GM21737 (cell line): ENCODE measurements at regions not wholly inside any gene's neighbourhood (a gene's known extent, or its start where the extent isn't known, plus 50 kb on each side); places are given as distances from the start of the nearest gene placed in this dataset.
"Not testable (repeated sequence)": the region's sequence is repeated elsewhere in the genome, so short reads cannot be mapped to it uniquely, and the experiment has no call there.

Source experiments
- ATAC-seq: cut with Tn5 transposase; IDR thresholded peaks from one replicate; pipeline ENCODE4 v1.9.1; 2021; ENCODE audit warnings: mild to moderate bottlenecking, moderate library complexity; ENCODE audit not compliant: unreplicated experiment

GRCh38 chr6:4341078-4341797 lies 205.9 kb upstream of the ECI2 start:
- ATAC-seq, result no peak

- no peak for ATAC-seq
Measured at GRCh38 chr6:4340544-4340943, 205.2 kb upstream of the ECI2 start.

GRCh38 chr6:4338884-4339283 lies 203.5 kb upstream of the ECI2 start:
- ATAC-seq, result no peak

- no peak for ATAC-seq
Measured at GRCh38 chr6:4336778-4337442, 201.5 kb upstream of the ECI2 start.

GRCh38 chr6:4336084-4336483 lies 200.7 kb upstream of the ECI2 start:
- no peak for ATAC-seq

DNA sequence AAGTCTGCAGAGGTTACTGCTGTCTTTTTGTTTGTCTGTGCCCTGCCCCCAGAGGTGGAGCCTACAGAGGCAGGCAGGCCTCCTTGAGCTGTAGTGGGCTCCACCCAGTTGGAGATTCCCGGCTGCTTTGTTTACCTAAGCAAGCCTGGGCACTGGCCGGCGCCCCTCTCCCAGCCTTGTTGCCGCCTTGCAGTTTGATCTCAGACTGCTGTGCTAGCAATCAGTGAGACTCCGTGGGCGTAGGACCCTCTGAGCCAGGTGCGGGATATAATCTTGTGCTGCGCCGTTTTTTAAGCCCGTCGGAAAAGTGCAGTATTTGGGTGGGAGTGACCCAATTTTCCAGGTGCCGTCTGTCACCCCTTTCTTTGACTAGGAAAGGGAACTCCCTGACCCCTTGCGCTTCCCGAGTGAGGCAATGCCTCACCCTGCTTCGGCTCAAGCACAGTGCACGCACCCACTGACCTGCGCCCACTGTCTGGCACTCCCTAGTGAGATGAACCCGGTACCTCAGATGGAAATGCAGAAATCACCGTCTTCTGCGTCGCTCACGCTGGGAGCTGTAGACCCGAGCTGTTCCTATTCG lies 198.9 kb upstream of the ECI2 start:
- not testable (repeated sequence) for ATAC-seq

DNA sequence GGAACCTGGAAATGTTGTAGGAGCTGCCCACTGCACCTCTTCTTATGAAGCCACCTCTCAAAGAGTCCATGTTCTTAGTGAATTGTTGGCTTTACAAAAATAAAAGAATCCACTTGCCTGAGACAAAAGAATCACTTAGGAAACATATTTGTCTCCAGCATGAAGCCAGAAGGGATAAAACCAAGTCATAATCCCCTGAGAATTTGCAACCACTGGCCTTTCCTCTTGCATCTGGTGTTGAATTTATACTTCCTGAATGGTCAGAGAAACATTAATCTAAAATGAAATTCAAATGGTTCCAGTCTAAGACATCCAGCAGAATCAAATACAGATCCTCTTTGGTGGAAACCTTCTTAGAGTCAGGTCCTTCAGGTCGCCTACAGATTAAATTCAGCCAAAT lies 192.5 kb upstream of the ECI2 start:
- ATAC-seq, result no peak

DNA sequence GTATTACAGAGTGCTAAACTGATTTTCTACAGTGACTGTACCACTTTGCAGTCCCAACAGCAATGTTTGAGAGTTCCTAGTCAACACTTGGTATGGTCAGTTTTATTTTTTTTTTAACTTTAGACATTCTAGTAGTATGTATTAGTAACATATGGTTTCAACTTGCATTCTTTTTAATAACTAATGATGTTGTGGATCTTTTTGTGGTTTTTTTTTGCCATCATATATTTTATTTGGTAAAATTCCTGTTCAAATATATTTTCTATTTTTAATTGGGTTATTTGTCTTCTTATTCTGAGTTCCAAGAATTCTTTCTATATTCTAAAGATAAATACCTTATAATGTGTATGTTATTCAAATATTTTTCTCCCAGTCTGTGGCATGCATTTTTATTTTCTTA lies 189.4 kb upstream of the ECI2 start:
- no peak for ATAC-seq

- no peak for ATAC-seq
Measured at GRCh38 chr6:4323322-4323721, 187.9 kb upstream of the ECI2 start.

- no peak for ATAC-seq
Measured at GRCh38 chr6:4322846-4323309, 187.5 kb upstream of the ECI2 start.

DNA sequence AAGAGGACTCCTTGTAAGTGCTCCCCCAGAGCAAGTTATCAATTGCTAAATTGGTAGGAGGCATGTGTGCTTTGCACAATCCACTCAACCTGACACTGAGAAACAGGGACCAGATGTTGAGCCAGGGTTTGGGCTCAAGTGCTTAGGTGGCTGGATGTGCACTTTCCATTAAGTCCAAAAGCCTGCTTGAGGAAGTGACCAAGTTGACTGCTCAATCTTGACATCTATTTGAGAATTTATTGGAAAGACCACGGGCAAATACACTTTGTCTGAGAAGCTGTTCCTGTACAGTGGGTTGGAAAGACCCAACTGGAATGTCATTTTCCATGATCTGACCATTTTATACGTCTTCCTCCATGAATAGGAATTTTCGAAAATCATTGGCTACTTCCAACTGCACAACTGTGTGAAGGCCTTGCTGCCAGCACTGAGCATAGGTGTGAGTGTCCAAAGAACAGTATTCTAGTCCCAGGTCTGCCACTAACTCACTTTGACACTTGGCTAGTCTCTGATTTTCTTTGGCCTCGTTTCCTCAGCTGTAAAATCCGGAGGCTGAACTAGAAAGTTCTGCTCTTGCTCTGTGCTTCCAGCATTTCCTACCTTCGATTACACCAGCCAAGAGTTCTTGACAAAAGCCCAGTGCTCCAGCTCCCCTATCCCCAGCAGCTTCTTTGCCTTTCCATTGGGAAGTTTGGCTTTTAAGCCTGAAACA lies 186.9 kb upstream of the ECI2 start:
- ATAC-seq, result no peak

DNA sequence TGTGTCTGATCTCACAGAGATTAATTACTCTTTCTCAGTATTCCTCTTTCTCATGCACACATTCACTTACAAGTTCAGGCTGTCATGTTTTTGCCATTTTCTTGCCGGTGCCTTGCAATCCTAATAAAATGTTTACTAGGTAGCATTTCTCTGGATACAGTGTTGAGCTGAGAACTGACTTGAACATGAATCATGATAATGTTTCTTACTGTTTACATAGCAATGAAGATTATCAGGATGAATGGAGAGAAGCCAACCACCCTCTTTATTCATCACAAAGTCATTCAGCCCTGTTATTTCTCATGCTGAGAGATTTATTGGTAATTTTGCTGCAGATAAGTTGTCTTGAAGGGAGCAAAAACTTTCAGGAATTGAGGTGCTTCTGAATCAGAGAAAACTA lies 185.5 kb upstream of the ECI2 start:
- no peak for ATAC-seq

GRCh38 chr6:4319981-4320683 lies 184.8 kb upstream of the ECI2 start:
- no peak for ATAC-seq

DNA sequence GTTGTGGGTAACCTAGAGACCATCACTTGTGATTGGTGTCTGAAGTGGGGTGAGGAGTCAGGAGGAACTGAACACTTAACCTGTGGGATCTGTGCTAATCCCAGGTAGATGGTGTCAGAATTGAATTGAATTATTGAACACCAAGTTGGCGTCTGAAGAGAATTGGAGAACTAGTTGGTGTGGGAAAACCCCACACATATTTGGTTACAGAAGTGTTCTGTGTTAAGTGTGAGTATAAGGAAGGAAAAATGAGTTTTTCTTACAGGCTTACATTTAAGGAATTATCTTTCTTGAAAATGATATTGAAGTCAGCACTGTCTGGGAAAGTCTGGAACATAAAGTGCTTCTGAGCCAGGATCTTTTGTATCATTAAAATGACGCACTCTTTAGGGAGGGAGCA lies 182.9 kb upstream of the ECI2 start:
- ATAC-seq, result no peak

- ATAC-seq, result no peak
Measured at GRCh38 chr6:4316867-4317400, 181.6 kb upstream of the ECI2 start.

DNA sequence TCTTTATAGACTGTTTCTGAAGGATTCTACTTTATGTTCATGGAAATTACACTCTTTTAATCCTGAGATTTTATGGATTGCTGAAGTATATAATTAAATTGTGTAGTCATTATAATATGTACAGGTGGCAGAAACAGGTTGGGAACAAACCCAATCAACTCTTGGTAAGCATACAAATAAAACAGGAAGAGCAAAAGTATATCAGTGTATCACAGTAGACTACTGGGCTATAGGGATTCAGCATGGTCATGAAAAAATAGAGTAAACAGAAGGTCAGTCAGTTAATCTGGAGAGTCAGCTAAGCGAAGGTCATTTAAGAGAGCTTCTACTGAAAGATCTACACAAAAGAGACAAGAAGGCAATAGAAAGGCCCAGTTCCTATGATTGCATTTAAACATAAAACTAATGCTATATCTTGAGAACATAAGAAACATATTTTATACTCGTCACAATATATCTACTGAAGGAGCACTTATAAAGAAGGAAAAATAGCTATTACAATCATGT lies 178.9 kb upstream of the ECI2 start:
- ATAC-seq, result no peak

GRCh38 chr6:4313044-4313686 lies 177.8 kb upstream of the ECI2 start:
- no peak for ATAC-seq

DNA sequence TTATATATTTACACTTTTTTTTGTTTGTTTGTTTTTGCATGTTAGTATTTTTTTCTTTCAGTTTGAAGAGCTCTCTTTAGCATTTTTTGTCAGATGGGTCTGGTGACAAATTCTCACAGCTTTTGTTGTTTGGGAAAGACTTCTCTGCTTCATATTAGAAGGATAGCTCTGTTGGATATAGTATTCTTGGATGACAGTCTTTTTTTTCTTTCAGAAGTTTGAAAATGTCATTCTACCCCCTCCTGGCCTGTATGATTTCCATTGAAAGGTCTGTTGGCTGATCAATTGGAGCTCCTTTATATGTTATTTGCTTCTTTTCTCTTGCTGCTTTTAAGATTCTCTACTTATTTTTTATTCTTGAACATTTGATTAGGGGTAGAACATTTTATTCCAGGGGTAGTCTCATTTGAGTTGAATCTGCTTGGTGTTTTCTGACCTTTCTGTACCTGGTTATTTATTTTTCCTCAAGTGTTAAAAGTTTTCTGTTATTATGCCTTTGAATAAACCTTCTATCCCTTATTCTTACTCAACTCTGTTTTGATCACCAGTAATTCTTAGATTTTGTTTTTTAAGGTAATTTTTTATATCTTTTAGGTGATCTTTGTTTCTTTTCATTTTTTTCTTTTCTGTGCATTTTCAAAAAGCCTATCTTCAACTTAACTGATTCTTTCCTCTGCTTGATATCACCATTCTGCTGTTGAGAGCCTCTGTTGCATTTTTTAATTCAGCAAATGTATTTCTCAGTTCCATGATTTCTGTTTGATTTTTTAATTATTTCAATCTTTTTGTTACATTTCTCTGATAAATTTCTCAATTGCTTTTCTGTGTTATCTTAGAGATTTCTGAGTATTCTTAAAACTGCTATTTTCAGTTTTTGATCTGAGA lies 176.8 kb upstream of the ECI2 start:
- ATAC-seq, result no peak

- ATAC-seq, result no peak
Measured at GRCh38 chr6:4309540-4309939, 174.2 kb upstream of the ECI2 start.
